HG03565 (cell line): ENCODE measurements at regions not wholly inside any gene's neighbourhood (a gene's known extent, or its start where the extent isn't known, plus 50 kb on each side); places are given as distances from the start of the nearest gene placed in this dataset.
"Not testable (repeated sequence)": the region's sequence is repeated elsewhere in the genome, so short reads cannot be mapped to it uniquely, and the experiment has no call there.

Experiments
- ATAC-seq: cut with Tn5 transposase; IDR thresholded peaks from one replicate; pipeline ENCODE4 v1.9.1; 2021; ENCODE audit warnings: mild to moderate bottlenecking, moderate library complexity; ENCODE audit not compliant: unreplicated experiment

DNA sequence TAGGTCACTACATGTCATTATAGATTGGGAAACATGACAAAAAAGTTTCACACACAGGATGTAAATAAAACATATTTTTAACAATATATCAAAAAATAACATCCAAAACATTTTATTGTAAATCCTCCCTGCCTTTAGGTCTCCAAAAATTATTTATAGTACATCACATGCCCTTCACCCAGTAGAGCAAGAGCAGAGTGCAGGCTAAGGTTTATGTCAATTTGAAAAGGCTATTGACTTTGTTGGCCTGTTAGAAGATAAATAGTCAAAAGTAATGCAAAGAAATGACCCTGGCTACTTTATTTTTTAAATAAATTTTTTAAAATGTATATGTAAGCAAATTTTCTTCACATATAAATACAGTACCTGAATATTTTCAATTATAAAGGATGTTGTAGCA lies 983.7 kb downstream of the RAB28 start:
- no peak for ATAC-seq

DNA sequence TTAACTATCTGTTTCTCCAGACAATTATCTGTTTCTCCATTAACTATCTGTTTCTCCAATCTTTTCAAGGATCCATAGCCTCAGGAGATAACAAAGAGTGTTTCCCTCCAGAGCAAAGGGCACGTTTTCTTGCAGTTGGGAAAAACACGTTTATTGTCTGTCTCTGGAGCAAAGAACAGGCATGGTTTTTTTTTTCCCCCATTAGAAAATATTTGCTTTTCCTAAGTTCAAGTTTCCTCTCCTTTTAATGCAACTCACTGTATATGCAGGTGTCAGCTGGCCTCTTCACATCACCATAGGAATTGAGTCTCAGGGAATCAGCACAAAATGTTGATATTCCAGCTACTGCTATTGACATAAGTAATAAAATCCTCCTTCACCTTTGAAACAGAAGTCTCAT lies 984.4 kb downstream of the RAB28 start:
- no peak for ATAC-seq

GRCh38 chr4:12495211-12495610 lies 988.9 kb downstream of the RAB28 start:
- ATAC-seq: no peak

DNA sequence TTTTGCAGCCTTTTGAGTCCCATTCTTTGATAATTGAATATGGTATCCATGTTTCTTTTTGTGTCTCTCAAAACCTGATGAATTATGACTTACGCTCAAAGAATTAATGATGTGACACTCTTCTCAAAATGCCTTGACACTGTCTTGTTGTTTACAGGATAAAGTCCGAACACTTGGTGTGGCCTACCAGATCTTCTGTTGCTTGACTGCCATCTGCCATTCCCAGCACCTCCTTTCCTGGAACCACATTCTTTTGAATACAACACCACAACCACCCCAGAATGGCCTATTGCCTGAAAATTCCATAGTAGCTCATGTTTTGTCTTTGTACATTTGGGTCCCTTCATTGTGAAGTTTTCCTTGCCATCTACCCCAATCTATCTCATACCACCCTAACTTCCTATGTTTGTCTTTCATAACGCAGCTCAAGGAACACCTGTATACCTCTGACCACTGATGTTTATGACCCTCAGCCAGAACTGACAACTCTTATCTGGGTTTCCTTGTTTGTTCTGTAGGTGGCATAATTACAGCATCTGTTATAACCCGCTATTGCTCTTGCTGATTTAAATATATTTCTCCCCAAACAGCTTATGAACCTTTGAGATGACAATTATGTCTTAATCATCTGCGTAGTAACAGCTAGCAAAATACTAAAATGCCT lies 991.3 kb downstream of the RAB28 start:
- ATAC-seq: no peak

DNA sequence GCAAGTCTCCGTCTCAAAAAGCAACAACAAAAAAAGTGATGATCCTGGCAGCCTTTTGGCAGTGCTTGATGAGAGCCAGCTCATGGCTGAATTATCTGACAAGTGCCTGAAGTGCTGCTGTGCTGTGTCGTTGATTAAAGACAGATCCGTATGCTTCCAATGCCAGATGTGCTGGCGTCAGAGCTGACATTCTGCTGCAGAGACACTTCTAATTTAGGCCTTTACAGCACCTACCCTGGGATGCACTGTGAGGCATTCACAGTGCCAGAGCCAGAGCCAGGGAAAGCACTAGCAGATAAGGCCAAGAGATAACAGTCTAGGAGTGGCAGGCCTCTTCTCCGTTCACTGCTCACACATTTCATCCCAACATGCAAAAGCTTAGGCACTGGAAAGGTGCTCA lies 995.5 kb downstream of the RAB28 start:
- ATAC-seq: no peak

- ATAC-seq: no peak
Observed at GRCh38 chr4:12487000-12487399, 997.1 kb downstream of the RAB28 start.

GRCh38 chr4:12472087-12472486 lies 1012.1 kb downstream of the RAB28 start:
- ATAC-seq: no peak

DNA sequence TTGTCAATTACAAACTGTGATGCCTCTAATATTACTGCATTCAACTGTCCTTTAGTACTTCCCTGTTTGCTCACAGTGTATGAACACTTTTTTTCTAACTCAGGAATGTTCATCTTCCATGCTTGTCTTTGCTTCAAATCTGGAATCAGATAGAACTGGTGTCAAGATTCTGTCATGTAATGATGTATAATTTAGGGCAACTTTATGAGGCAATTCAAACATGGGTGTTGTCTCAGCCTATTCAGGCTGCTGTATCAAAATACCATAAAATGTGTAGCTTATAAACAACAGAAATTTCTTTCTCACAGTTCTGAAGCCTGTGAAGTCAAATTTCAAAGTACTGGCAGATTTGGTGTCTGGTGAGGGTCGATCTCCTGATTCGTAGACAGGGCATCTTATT lies 1012.9 kb downstream of the RAB28 start:
- no peak for ATAC-seq

GRCh38 chr4:12461576-12461975 lies 1022.6 kb downstream of the RAB28 start:
- ATAC-seq: not testable (repeated sequence)

- ATAC-seq: no peak
Observed at GRCh38 chr4:12459126-12459525, 1025.0 kb downstream of the RAB28 start.

GRCh38 chr4:12458621-12459020 lies 1025.5 kb downstream of the RAB28 start:
- no peak for ATAC-seq

DNA sequence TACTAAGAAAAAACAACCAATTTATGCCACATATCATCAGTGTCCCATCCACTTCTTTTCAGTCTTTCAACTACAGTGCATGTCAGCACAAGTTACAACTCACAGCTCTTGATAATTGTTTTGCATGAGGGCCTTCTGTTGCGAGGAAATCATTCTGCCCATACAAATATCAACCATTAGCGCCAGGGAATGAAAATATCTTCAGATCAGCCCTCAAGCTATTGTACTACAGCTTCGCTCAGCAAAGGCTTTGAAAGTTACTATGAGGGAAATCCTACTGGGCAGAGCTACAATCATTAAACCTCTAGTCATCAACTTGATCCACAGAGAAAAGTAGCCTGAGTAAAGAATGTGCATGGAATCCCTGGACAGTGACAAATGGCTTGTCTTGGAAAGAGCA lies 1023.6 kb upstream of the HS3ST1 start:
- no peak for ATAC-seq

GRCh38 chr4:12447451-12447850 lies 1018.8 kb upstream of the HS3ST1 start:
- no peak for ATAC-seq

- no peak for ATAC-seq
Observed at GRCh38 chr4:12446657-12447185, 1018.0 kb upstream of the HS3ST1 start.

GRCh38 chr4:12446256-12446655 lies 1017.6 kb upstream of the HS3ST1 start:
- ATAC-seq: no peak

GRCh38 chr4:12445711-12446235 lies 1017.1 kb upstream of the HS3ST1 start:
- no peak for ATAC-seq

GRCh38 chr4:12439633-12440305 lies 1011.1 kb upstream of the HS3ST1 start:
- ATAC-seq: no peak

GRCh38 chr4:12431259-12431658 lies 1002.6 kb upstream of the HS3ST1 start:
- ATAC-seq: not testable (repeated sequence)

DNA sequence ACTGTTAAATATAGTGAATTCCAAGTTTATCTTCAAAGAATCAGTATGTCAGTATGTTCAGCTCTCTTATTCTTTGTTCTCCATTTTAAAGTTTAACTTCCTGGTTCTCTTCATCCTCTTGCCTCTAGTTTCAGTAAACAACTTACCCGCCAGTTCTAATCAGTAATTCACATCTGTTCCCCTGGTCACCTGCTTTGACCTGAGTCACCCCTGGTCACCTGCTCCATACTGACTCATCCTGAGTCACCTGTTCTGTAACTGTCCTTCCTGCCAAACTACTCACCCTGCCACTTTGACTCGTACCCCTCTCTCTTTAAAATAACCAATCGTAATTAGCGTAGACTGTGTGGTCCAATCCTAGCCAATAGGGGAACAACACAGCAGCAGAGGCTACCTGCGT lies 992.7 kb upstream of the HS3ST1 start:
- ATAC-seq: no peak

DNA sequence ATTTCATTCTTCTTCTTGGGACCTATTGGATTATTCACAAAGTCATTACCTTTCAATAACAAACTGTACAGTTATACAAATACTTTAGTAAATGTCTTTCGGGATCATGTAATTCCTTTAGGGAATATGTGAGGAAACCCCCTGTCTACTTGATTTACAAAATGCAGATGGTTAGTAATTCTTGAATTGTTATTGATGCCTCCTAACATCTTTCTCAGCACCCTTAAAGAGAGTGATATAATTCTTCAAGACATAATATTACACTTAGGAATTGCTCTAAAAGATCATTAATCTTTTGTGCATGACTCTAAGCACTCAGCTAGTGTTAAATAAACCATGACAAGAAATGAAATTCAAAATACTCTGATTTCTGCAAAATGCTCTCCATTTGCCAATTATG lies 988.1 kb upstream of the HS3ST1 start:
- ATAC-seq: no peak

DNA sequence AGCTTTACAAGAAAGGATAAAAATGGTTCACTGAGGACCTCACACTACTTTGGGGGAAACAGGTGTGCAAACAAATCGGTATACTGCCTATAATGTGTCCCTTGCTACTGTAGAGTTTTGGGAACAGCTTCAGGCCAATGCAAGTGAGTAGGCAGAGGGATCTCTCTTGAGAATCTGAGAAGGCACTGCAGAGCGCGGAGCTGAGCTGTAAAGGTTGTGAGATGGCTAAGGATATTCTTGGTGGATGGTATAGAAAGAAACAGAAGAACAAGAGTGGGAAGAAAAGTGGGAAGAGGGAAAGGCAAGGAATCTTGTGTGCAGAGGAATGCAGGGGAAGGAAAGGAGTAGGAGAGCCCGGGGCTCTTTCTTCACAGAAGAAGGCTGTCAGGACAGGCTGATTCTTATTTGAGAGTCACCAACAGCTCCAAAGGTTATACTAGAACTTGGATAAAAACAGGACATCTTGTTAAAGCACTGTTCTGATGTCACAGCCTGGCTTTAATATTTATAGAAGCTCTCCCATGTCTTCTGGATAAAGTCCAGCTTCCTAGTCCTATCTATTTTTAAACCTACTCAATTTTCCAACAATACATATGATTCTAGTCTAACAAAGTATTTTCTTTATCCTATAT lies 985.6 kb upstream of the HS3ST1 start:
- ATAC-seq: no peak

DNA sequence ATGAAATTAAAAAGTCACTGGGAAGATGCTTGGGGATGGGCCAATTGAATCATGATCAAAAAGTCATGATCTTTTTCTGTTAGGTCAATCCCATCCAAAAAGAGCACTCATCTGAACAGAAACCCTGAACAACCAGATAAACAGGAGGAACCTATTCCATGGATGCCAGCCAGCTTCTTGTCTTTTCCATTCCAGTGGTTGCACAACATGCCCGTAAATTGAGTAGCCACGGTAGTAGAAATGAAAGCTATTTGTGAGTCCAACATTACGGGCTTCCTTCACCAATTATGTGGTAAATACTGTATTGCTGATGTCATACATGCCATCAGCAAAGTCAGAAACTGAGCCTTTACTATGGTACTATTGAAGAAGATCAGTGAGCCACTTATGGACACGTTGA lies 982.4 kb upstream of the HS3ST1 start:
- no peak for ATAC-seq
